HL-60 (cell line): ENCODE measurements at regions not wholly inside any gene's neighbourhood (a gene's known extent, or its start where the extent isn't known, plus 50 kb on each side); places are given as distances from the start of the nearest gene placed in this dataset.

Source experiments
- DNase-seq, 2 experiments: peaks; one replicate each; pipeline ENCODE4 v3.0.0-alpha.2; 2010 to 2020; ENCODE audit warnings: low read depth in 1 of 2, low spot score in 1 of 2
- H3K27ac ChIP-seq: fragments of 250-450 bp; sonication (Bioruptor Pico); replicated peaks from 2 replicates; pipeline ENCODE4 v1.5.1; 2020; ENCODE audit warnings: mild to moderate bottlenecking, moderate library complexity
- H3K27me3 ChIP-seq: fragments of 250-450 bp; sonication (Bioruptor Pico); 2 replicates; pipeline ENCODE4 v1.5.1; 2021; ENCODE audit warnings: mild to moderate bottlenecking, moderate library complexity; ENCODE audit not compliant: insufficient read depth, poor library complexity, severe bottlenecking
- H3K4me3 ChIP-seq: replicated peaks from 2 replicates; pipeline ENCODE4 v1.5.1; 2011; ENCODE audit warnings: mild to moderate bottlenecking, control low read depth, low read length; ENCODE audit not compliant: insufficient read depth
- GABPA ChIP-seq: IDR thresholded peaks from 2 replicates; pipeline ENCODE4 v1.6.1; 2012; ENCODE audit warnings: low read depth
- POLR2AphosphoS5 ChIP-seq: IDR thresholded peaks from 2 replicates; pipeline ENCODE4 v1.6.1; 2012; ENCODE audit warnings: low read depth
- SPI1 ChIP-seq: IDR thresholded peaks from 2 replicates; pipeline ENCODE4 v1.6.1; 2012; ENCODE audit warnings: low read depth, mild to moderate bottlenecking, borderline replicate concordance
- TF ChIP-seq, protein P1 (sequence below): IDR thresholded peaks from one replicate; pipeline ENCODE4 v1.5.1; 2011; ENCODE audit warnings: low read length, control low read depth, inconsistent platforms; ENCODE audit not compliant: insufficient read depth
- TF ChIP-seq, protein P2 (sequence below): IDR thresholded peaks from 2 replicates; pipeline ENCODE4 v1.6.1; 2012; ENCODE audit warnings: low read depth; ENCODE audit not compliant: insufficient replicate concordance

DNA sequence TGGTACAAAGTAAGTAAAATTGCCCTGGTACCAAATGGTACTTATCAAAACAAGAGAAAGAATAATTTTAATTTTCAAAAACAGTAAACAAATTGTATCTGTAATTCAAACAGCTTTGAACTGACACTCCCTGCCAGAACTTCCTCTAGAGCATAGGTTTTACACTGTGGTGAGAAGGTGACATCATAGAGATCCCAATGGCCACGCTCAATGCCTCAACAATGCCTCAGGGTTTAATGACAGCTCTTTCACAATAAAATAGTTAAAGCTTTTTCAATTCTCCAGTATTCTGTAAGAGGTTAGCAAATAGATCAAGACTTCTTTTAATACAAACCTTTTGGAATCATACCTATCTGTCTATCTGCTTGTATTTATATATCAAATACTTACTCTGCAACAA lies 437.1 kb downstream of the PRR16 start:
- no peak overlapping the region for H3K4me3 ChIP-seq
- no peak overlapping the region for H3K27ac ChIP-seq
- H3K27me3 ChIP-seq: no peaks in the 10 kb centered on the region
- TF ChIP-seq POLR2AphosphoS5 (no peak), SPI1 (no peak), GABPA (no peak)
- TF ChIP-seq, protein P1, sequence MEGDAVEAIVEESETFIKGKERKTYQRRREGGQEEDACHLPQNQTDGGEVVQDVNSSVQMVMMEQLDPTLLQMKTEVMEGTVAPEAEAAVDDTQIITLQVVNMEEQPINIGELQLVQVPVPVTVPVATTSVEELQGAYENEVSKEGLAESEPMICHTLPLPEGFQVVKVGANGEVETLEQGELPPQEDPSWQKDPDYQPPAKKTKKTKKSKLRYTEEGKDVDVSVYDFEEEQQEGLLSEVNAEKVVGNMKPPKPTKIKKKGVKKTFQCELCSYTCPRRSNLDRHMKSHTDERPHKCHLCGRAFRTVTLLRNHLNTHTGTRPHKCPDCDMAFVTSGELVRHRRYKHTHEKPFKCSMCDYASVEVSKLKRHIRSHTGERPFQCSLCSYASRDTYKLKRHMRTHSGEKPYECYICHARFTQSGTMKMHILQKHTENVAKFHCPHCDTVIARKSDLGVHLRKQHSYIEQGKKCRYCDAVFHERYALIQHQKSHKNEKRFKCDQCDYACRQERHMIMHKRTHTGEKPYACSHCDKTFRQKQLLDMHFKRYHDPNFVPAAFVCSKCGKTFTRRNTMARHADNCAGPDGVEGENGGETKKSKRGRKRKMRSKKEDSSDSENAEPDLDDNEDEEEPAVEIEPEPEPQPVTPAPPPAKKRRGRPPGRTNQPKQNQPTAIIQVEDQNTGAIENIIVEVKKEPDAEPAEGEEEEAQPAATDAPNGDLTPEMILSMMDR: no peak
- TF ChIP-seq, protein P2, sequence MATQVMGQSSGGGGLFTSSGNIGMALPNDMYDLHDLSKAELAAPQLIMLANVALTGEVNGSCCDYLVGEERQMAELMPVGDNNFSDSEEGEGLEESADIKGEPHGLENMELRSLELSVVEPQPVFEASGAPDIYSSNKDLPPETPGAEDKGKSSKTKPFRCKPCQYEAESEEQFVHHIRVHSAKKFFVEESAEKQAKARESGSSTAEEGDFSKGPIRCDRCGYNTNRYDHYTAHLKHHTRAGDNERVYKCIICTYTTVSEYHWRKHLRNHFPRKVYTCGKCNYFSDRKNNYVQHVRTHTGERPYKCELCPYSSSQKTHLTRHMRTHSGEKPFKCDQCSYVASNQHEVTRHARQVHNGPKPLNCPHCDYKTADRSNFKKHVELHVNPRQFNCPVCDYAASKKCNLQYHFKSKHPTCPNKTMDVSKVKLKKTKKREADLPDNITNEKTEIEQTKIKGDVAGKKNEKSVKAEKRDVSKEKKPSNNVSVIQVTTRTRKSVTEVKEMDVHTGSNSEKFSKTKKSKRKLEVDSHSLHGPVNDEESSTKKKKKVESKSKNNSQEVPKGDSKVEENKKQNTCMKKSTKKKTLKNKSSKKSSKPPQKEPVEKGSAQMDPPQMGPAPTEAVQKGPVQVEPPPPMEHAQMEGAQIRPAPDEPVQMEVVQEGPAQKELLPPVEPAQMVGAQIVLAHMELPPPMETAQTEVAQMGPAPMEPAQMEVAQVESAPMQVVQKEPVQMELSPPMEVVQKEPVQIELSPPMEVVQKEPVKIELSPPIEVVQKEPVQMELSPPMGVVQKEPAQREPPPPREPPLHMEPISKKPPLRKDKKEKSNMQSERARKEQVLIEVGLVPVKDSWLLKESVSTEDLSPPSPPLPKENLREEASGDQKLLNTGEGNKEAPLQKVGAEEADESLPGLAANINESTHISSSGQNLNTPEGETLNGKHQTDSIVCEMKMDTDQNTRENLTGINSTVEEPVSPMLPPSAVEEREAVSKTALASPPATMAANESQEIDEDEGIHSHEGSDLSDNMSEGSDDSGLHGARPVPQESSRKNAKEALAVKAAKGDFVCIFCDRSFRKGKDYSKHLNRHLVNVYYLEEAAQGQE: no peak
- peak in 1 of 2 experiments; percentile 1 for DNase-seq

DNA sequence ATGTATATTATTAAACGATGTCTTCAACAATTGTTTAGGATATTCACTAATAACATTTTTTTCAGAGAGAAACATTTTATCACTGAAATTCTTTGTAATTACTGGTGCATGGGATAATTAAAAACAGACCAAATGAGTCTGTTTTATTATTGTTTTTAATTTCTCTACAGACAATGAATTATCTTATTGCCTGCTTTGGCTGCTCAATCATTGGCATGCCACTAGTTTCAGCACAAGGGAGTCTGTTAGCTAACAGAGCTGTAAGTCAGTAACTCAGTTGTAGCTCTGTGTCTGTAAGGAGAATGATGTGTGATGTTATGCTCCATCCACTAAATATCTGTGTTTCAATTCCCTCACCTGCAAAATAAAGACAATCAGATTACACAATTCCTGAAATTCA lies 443.9 kb downstream of the PRR16 start:
- H3K4me3 ChIP-seq: no peak overlapping the region
- H3K27ac ChIP-seq: no peak overlapping the region
- TF ChIP-seq SPI1 (no peak), POLR2AphosphoS5 (no peak), GABPA (no peak)
- TF ChIP-seq, protein P1: no peak
- TF ChIP-seq, protein P2: no peak
- DNase-seq: no peak
- no peaks in the 10 kb centered on the region for H3K27me3 ChIP-seq

DNA sequence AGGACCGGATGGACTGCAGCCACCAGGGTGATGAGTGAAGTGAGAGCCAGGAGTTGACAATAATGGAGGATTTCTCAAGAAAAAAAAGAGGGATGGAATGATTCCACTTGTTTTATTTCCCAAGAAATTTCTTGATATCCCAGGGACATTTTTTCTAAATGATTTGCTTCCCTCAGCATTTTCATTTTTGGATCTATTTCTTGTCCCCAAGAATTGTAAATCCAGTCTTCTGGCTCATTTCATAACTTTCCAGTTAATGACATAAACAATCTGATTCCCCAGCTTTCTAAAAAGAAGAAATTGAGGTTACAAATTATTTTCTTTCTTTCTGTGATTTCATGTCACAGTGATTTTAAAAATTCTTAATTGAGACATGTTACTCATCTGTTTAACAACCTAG lies 446.5 kb downstream of the PRR16 start:
- DNase-seq: no peak
- TF ChIP-seq SPI1 (no peak), POLR2AphosphoS5 (no peak), GABPA (no peak)
- TF ChIP-seq, protein P2: no peak
- TF ChIP-seq, protein P1: no peak

More for the DNA sequence above, 446.5 kb downstream of the PRR16 start:
- Histone ChIP-seq H3K27me3 (no peaks in the 10 kb centered on the region), H3K27ac (no peak overlapping the region), H3K4me3 (no peak overlapping the region)
